ENCODE measurements at regions not wholly inside any gene's neighbourhood (a gene's known extent, or its start where the extent isn't known, plus 50 kb on each side); places are given as distances from the start of the nearest gene placed in this dataset.
A peak's percentile ranks its signal among the peaks of the same experiment; 100 is the strongest.
"Not testable (repeated sequence)": the region's sequence is repeated elsewhere in the genome, so short reads cannot be mapped to it uniquely, and the experiment has no call there.

DNA sequence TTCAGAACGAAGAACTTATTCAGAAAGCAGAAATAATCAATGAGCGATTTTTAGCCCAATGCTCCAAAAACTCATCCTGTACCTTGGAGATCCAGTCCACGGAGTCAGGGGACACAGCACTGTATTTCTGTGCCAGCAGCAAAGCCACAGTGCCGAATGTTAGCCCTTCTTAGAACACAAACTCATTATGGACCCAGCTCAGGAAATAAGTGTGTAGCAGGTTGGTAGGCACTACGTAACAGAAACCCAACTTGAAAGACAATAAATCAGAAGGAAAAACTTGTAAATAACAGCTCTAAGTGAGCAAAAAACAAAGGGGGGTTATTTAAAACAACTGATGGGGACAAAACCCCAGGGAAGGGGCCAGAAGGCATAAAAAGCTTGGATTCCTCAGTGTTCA, 112.0 kb upstream of the PRSS1 start:
- DNase-seq (ENCODE audit: low read depth): no peak

DNA sequence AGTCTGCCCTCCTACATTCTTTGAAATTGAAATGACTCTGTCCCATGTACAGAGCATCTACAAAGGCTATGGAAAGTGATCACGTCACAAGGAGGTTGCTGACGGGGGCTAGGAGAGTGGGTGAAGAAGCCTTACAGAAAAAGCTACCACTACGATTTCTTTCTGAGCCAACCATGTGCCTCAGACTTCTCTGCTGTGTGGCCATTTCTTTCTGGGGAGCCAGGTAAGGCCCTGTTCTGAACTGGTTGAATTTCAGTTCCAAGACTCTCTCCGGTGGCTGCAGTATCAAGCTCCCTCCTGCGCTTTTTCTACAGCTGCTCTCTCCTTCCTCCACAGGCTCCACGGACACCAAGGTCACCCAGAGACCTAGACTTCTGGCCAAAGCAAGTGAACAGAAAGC, 112.5 kb upstream of the PRSS1 start:
- DNase-seq (ENCODE audit: low read depth): no peak

DNA sequence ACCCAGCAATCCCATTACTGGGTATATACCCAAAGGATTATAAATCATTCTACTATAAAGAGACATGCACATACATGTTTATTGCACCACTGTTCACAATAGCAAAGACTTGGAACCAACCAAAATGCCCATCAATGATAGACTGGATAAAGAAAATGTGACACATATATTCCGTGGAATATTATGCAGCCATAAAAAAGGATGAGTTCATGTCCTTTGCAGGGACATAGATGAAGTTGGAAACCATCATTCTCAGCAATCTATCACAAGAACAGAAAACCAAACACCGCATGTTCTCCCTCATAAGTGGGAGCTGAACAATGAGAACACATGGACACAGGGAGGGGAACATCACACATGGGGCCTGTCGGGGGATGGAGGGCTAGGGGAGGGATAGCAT, 113.2 kb upstream of the PRSS1 start:
- DNase-seq (ENCODE audit: low read depth): not testable (repeated sequence)

DNA sequence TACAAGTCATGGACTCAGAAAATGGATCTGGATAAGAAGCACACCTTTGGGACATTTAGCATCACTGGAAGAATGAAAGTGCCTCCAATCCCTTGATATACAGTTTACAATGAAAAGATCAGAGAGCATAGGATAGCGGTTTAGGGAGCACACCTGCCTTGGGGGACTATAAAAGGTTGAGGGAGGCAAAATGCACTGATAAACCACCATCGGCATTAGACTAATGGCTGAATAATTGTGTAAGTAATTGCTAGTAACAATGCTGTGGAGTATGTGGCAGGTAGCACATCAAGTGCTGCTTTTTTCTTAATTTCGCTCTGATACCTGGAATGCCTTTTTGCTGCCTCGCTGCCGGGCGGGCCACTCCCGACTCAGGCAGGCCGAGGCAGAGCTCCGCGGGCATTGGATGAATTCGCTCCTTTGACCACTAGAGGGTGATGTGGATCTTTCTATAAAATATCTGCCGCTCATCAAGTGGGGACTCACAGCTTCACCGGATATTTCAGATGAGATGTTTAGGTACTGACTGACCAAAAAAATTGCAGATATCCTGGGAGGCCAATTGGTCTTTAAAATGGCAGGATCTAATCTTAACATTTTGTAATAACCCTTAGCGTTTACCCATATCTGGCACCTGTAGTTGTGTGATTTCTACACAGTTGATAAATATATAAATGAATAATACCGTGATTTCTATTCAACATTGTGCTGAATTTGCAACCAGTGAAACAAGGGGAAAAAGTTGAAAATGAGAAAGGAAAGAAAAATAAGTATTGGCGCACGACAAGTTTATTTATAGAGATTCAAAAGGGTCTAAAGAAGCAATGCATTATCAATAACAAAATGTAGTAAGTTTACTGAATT, 116.8 kb upstream of the PRSS1 start:
- DNase-seq (ENCODE audit: low read depth): peak; percentile 77

DNA sequence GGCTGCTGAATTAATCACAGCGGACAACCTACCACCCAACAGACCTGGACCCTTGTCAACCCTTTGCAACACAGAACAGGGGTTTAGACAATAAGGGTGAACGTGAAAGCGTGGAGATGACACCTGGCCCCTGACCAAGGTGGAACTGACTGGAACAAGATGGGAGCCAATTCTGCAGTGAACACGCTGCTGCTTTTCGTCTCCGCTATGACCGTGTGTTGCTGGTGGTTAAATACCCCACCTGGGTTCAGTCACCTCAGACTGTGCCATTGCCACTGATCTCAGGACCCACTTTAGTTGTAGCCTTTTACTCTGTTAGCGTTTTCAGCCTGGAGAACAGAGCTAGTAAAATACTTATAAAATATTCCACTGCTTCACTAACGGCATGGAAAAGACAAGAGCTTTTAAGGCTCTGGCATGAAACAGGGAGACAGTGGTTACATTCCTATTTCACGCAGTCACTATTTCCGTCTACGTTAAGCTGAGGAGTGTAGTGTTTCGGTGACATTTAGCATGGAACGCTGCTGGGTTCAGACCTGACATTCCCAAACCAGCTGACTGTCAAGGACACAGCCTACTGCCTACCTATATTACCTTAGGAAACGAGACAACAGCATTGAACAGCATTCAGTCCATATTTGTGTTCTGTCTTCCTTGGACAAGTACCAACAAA, 119.5 kb upstream of the PRSS1 start:
- peak; percentile 13 for DNase-seq (ENCODE audit: low read depth)

DNA sequence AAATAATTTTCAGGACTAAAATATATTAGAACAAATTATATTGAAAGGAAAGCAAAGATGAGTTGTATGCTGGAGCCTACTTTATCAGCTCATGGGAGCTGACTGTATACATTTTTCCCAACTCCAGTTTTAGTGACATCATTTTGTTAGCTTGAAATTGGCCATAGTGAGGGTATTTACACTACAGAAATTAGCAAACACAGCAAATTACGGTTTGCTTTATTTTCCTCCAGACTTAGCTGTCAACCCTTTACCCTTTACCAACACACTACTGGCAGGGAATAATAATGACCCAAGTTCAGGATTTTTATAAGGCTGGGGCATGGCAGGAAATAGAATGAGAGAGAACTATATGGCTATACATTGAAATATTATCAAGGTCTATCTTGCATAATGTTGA, 120.3 kb upstream of the PRSS1 start:
- DNase-seq (ENCODE audit: low read depth): no peak

DNA sequence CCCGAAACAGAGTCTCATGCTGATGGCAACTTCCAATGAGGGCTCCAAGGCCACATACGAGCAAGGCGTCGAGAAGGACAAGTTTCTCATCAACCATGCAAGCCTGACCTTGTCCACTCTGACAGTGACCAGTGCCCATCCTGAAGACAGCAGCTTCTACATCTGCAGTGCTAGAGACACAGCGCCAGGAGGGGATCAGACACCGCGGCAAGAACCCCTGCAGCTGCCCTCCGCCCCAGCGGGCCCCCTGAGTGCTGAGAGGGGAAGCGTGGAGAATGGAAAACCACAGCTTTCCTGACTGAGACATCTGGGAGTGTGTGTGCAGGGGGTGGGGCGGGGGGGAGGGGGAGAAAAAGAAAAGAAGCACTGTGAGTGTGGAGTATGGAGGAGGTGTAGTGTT, 122.0 kb upstream of the PRSS1 start:
- not testable (repeated sequence) for DNase-seq (ENCODE audit: low read depth)

DNA sequence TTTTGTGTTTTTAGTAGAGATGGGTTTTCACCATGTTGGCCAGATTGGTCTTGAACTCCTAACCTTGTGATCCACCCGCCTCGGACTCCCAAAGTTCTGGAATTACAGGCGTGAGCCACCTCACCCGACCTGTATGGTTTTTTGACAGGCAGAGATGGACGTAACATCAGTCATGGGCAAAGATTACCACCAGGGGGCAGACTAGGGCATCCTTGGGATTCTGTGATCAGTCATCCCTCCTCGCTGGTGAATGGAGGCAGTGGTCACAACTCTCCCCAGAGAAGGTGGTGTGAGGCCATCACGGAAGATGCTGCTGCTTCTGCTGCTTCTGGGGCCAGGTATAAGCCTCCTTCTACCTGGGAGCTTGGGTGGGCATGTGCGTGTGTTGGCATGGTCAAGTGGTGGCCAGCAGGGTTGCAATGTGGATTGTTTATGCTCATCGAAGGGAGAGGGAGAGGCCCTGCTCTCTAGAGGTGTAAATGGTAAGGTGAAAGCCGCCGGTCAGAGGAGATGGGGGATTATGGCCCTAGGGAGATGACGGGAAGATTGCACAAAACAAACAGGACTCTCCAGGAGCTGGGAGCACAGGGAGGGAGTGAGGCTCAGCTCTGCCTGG, 122.7 kb upstream of the PRSS1 start:
- DNase-seq (ENCODE audit: low read depth): peak; percentile 54

DNA sequence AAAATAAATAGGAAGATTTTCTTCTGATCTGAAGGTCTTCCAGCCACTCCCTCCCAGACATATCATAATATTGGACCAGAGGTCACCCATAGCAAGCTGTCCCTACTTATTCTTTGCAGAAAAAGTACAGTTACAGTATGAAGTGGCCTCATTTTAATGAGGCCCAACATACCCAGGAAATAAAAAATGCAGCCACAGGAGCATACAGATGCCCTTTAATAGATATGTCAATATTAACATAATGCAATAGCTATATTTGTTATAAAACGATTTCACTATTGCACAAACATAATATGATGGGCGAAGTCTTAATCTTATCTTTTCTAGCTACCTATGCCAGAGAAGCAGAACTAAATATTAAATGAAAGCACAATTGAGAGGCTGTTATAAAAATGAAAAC, 124.1 kb upstream of the PRSS1 start:
- DNase-seq (ENCODE audit: low read depth): not testable (repeated sequence)

DNA sequence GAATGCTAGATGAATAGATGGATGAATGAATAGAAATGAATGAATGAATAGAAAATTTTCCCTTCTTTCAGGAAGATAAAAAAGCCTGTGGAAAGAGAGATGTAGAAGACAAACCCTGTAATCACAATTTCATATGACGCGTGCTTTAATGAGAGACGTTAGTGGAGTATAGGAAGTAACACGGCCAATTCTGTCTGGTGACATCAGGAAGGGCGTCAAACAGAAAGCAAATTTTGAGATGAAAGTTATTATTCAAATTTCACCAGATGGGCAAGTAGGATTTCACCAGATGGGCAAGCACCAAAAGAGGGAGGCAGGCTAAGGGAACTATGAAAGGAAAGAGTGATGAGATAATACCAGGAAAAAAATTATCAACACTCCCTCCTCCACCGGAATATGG, 128.9 kb upstream of the PRSS1 start:
- no peak for DNase-seq (ENCODE audit: low read depth)

DNA sequence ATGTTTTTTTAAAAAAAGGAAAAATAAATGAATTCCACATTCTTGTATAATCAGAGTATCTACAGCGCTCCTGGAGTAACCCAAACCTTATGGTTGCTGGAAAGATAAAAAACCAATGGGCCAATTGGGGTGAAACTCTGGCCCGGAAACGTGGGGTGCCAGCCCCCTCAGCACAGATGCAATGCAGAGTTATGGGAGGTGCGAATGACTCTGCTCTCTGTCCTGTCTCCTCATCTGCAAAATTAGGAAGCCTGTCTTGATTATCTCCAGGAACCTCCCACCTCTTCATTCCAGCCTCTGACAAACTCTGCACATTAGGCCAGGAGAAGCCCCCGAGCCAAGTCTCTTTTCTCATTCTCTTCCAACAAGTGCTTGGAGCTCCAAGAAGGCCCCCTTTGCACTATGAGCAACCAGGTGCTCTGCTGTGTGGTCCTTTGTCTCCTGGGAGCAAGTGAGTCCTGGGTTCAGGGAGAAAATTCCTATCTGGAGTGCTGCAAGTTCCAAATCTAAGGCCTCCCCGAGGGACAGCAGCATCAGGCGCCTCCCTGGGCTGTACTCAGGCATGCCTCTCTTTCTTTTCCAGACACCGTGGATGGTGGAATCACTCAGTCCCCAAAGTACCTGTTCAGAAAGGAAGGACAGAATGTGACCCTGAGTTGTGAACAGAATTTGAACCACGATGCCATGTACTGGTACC, 130.5 kb upstream of the PRSS1 start:
- no peak for DNase-seq (ENCODE audit: low read depth)

DNA sequence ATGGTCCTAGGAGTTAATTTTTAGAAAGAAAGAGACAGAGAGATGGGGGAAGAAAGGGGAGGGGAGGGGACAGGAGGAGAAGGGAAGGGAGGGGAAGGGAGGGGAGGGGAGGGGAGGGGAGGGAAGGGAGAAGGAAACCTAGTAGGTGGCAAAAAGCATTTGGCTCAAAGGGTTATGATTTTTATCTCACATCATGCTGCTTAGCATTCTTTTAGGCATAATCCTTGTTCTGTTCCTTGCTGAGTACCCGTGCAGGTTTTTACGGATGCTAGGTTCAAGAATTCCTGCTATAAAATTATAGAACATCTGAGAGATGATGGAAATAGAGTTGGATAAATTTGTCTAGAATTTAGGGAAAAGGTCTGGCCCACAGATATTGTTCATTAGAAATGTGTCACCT, 132.4 kb upstream of the PRSS1 start:
- no peak for DNase-seq (ENCODE audit: low read depth)

DNA sequence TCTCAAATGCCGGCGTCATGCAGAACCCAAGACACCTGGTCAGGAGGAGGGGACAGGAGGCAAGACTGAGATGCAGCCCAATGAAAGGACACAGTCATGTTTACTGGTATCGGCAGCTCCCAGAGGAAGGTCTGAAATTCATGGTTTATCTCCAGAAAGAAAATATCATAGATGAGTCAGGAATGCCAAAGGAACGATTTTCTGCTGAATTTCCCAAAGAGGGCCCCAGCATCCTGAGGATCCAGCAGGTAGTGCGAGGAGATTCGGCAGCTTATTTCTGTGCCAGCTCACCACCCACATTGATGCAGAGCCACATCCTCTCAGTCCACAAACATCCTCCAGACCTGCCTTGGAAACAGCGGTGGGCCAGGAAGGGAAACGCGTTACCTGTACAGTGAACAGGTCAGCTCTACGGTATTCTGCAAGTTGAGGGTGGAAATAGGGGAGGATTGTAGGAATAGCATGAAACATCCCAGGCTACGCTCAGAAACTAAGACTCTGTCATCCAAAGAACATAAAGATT, 133.1 kb upstream of the PRSS1 start:
- DNase-seq (ENCODE audit: low read depth): no peak

DNA sequence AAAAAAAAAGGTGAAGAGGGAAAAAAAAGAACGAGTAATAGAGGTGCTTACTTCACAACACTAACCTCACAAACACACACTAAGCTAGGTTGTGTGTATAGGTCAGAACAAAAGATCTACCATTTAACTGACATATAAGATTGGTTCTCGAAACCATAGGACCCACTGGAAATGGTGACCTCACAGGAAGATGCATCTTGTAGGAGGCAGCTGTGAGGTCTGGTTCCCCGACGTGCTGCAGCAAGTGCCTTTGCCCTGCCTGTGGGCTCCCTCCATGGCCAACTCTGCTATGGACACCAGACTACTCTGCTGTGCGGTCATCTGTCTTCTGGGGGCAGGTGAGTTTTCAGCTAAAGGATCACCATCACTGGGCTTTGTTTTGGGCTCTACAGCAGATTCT, 133.8 kb upstream of the PRSS1 start:
- no peak for DNase-seq (ENCODE audit: low read depth)

DNA sequence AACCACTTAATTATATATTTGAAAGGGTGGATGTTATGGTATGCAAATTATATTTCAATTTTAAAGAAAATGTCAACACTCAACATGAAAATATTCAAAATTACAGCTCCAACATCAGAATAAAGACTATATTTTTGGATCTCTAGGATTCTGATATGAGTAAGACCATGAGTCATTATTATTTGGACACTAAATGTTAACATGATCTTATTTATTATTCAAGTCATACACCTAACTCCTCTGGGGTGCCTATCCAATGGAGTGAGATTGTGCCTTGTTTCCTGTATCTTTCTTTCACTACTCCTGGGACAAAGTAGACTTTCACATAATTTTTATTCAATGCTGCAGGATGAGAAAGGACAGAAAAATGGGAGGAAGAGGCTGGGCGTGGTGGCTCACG, 135.2 kb upstream of the PRSS1 start:
- DNase-seq (ENCODE audit: low read depth): no peak

DNA sequence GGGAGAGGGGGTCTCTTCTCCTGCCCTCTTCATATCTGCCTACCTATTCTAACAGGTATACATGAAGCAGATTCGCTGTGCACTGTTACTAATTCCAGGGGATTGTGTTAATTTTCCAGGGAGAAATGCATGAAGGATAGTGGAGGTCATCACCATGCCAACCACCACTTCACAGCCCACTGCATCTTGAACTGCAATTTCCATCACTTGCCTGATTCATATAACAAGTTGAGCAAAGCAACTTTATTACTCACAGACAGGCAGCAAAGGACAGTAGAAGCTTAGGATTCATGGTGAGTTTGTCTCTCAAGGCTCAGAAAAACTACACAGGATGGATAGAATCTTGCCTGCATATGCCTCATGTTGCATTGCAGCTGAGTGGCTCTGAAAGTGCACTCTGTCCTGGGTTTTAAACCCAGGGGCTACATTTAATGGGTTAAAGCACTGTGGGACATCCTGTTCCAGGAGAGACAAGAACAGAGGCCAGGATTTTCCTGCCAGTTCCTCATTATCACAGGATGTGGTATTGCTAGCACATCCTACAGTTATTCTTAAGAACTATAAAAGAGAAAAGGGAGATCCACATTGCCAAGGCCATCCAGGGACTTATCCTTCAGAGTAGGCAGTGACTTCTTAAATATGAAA, 136.9 kb upstream of the PRSS1 start:
- DNase-seq (ENCODE audit: low read depth): peak; percentile 72

DNA sequence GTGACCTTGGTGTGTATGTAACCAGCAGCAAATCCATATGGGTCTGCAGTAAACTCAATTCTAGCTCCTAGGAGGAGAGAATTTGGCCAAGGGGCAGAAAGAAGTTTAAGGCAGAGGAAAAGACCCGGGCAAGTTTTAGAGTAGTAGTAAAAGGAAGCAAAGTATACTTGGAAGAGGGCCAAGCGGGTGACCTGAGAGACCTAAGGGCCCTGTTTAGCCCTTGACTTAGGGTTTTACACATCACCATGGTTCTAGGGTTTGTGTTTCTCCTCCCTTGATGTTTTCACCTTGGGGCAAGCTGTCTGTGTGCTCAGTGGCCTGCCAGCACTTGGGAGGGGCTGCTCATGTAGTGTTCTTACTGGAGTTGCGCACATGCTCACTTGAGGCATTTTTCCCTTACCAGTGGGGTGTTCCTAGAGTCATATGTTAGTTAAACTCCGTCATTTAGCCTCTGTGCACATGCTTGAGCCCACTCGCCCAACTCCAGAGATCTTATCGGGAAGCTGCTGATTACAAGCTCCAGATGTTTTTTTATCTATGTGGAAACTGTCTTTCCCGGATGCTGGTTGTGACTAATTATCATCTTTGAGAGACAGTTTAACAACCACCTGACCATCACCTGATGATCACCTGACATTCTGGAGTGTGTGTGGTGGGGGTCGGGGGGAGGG, 137.6 kb upstream of the PRSS1 start:
- no peak for DNase-seq (ENCODE audit: low read depth)

DNA sequence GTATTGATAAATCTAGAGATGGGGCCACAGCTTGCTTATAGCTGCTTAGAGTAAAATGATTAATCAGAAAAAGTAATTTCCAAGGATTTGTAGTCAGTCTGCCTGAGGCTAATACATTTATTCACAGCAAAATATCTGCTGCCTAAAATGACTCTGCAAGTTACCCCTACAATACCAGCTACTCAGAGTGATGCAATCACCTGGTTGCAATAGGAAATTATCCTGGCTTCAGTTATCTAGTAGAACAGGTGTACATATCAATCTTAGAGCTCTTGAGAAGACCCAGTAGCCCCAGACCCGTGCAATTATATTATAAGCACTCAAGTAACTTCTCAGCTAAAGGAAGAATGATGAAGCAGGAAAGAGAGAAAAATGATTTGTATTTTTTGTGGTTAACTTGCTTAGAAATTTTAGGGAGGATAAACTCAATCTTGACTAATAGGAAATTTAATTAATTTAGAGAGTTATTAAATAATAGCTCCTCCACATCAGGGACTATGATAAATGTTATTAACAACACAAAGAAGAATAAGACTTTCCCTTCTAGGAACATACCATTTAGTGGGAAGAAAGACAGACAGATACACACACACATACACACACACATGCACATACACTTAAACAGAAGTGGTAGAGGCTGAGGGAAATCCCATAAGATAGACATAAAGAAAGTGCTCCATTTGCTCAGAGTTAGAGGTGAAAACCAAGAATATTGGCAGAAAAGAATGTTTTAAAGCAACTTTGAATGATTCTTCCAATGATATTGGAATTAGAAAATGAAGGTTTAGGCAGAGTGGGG, 140.4 kb upstream of the PRSS1 start:
- DNase-seq (ENCODE audit: low read depth): no peak

DNA sequence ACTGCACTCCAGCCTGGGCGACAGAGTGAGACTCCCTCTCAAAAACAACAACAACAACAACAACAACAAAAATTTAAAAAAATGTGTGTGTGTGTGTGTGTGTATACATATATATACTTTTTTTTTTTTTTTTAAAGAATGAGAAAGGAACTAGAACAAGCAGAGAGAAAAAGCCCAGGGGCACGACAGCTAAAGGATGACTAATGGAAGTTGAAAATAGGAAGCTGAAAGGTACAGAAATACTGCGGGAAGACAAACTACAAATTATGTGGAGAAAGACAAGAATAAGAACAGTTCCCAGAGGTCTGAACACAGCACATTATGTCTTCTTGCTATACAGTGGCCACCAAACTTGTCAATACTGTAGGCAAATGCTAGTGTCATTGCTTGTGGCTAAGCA, 141.9 kb upstream of the PRSS1 start:
- no peak for DNase-seq (ENCODE audit: low read depth)

DNA sequence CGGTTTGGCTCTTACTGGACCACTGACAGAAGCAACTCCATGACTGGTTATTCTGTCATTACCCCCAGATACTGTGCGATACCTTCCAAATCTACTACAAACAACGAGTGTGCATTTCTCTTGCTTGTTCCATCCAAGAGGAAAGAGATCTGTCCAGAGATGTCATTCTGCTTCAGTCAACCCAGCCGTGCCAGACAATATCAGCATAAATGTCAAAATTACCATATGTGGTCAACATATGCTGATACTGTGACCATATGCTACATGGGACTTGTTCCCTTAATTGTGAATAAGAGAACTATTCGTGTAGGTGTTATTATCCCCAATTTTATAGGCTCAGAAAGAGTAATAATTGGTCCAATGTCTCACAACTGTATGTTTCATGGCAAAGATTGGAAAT, 143.2 kb upstream of the PRSS1 start:
- DNase-seq (ENCODE audit: low read depth): no peak

Data from HT1080 (cell line).